HPDE6-E6E7 (cell line): ENCODE measurements at regions not wholly inside any gene's neighbourhood (a gene's known extent, or its start where the extent isn't known, plus 50 kb on each side); places are given as distances from the start of the nearest gene placed in this dataset.
"Not testable (repeated sequence)": the region's sequence is repeated elsewhere in the genome, so short reads cannot be mapped to it uniquely, and the experiment has no call there.

Experiments used
- DNase-seq: peaks from one replicate; pipeline ENCODE4 v3.0.0; 2011; ENCODE audit warnings: missing footprints; ENCODE audit errors: extremely low spot score

- no peak for DNase-seq
Observed at GRCh38 chr10:45249978-45250693, 65.3 kb downstream of the OR13A1 start.

GRCh38 chr10:45250694-45251075 is 64.7 kb downstream of the OR13A1 start:
- DNase-seq: not testable (repeated sequence)
